ENCODE measurements at regions not wholly inside any gene's neighbourhood (a gene's known extent, or its start where the extent isn't known, plus 50 kb on each side); places are given as distances from the start of the nearest gene placed in this dataset.
A peak's percentile ranks its signal among the peaks of the same experiment; 100 is the strongest.

GRCh38 chr3:38984110-38984509 is 67.6 kb downstream of the SCN11A start:
- TF ChIP-seq, protein P1, sequence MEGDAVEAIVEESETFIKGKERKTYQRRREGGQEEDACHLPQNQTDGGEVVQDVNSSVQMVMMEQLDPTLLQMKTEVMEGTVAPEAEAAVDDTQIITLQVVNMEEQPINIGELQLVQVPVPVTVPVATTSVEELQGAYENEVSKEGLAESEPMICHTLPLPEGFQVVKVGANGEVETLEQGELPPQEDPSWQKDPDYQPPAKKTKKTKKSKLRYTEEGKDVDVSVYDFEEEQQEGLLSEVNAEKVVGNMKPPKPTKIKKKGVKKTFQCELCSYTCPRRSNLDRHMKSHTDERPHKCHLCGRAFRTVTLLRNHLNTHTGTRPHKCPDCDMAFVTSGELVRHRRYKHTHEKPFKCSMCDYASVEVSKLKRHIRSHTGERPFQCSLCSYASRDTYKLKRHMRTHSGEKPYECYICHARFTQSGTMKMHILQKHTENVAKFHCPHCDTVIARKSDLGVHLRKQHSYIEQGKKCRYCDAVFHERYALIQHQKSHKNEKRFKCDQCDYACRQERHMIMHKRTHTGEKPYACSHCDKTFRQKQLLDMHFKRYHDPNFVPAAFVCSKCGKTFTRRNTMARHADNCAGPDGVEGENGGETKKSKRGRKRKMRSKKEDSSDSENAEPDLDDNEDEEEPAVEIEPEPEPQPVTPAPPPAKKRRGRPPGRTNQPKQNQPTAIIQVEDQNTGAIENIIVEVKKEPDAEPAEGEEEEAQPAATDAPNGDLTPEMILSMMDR (conservative IDR thresholded peaks at IDR 0.05; ENCODE audit: control insufficient read depth, insufficient read depth, low read depth, low read length): peak; percentile 16
- H3K4me3 ChIP-seq (ENCODE audit: control insufficient read depth, low read depth, low read length): no peak overlapping the region
- no peak for DNase-seq (ENCODE audit: low read depth)

DNA sequence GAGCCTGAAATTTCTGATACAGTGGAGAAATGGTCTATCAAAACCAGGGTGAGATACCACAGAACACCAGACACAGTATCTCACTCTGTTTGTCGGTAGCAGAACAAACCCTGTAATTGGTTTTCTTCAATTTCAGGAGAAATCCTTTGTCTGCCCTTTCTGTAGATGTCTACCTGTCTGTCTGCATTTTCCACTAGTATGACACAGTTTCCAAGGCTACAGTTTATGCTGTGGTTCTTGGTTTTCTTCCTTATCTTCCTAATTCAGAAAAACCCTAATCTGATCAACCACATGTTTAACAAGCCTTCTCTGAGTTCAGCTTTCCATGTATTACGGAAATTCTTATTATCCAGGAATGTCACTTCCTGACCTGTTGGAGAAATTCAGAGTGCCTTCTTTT is 70.8 kb downstream of the SCN11A start:
- no peak overlapping the region for H3K4me3 ChIP-seq (ENCODE audit: control insufficient read depth, low read depth, low read length)
- no peak for DNase-seq (ENCODE audit: low read depth)
- TF ChIP-seq, protein P1 (conservative IDR thresholded peaks at IDR 0.05; ENCODE audit: control insufficient read depth, insufficient read depth, low read depth, low read length): no peak

GRCh38 chr3:38978729-38979128 is 73.0 kb downstream of the SCN11A start:
- no peak overlapping the region for H3K4me3 ChIP-seq (ENCODE audit: control insufficient read depth, low read depth, low read length)
- TF ChIP-seq, protein P1 (conservative IDR thresholded peaks at IDR 0.05; ENCODE audit: control insufficient read depth, insufficient read depth, low read depth, low read length): no peak
- DNase-seq (ENCODE audit: low read depth): no peak

GRCh38 chr3:38970851-38971638 is 80.7 kb downstream of the SCN11A start:
- DNase-seq (ENCODE audit: low read depth): no peak
- no peak overlapping the region for H3K4me3 ChIP-seq (ENCODE audit: control insufficient read depth, low read depth, low read length)
- TF ChIP-seq, protein P1 (conservative IDR thresholded peaks at IDR 0.05; ENCODE audit: control insufficient read depth, insufficient read depth, low read depth, low read length): no peak

GRCh38 chr3:38969317-38970235 is 82.2 kb downstream of the SCN11A start:
- TF ChIP-seq, protein P1 (conservative IDR thresholded peaks at IDR 0.05; ENCODE audit: control insufficient read depth, insufficient read depth, low read depth, low read length): no peak
- no peak overlapping the region for H3K4me3 ChIP-seq (ENCODE audit: control insufficient read depth, low read depth, low read length)
- no peak for DNase-seq (ENCODE audit: low read depth)

DNA sequence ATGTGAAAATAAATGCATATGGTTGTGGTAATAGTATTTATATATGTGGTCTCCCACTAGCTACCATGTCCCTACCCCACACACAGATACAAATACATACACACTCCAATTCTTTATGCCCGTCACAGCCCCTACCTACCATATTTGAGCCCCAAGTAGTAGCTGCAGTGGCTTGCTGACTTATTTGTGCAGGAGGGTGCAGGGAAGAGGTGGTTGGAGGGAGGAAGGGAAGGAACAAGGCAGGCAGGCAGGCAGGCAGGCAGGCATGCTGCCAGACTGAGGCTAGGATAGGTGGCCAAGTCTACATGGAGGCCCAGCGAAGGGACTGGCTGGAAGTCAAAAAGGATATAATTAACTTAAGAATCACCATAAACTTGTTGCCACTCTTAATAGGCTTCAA is 82.9 kb downstream of the SCN11A start:
- TF ChIP-seq, protein P1 (conservative IDR thresholded peaks at IDR 0.05; ENCODE audit: control insufficient read depth, insufficient read depth, low read depth, low read length): no peak
- DNase-seq (ENCODE audit: low read depth): no peak
- H3K4me3 ChIP-seq (ENCODE audit: control insufficient read depth, low read depth, low read length): no peak overlapping the region

Data from fibroblast of mammary gland (primary cell).